IPS-11a (cell line): ENCODE measurements at regions not wholly inside any gene's neighbourhood (a gene's known extent, or its start where the extent isn't known, plus 50 kb on each side); places are given as distances from the start of the nearest gene placed in this dataset.

Experiments
- H3K4me3 ChIP-seq: one replicate; pipeline ENCODE4 v1.5.1; 2013; ENCODE audit warnings: low read depth, low read length, control low read depth

DNA sequence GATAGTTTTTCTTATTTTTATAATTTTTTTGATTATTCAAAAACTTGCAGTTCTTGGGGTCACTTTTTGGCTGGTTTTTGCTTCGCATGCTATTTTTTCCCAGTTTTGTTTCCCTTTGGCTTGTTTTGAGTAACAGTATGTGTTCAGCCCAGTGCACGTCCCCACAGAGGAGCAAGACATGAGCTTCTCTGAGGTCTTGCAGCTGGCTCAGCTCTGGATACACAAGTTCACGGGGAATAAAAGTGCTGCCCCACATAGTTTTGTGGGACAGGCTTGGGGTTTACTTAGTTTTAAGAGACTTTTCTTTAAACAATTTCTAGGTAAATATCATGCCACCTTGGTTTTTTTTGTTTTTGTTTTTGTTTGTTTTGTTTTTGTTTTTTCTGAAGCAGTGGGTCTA lies 297.8 kb upstream of the IRX1 start:
- no peak overlapping the region for H3K4me3 ChIP-seq

DNA sequence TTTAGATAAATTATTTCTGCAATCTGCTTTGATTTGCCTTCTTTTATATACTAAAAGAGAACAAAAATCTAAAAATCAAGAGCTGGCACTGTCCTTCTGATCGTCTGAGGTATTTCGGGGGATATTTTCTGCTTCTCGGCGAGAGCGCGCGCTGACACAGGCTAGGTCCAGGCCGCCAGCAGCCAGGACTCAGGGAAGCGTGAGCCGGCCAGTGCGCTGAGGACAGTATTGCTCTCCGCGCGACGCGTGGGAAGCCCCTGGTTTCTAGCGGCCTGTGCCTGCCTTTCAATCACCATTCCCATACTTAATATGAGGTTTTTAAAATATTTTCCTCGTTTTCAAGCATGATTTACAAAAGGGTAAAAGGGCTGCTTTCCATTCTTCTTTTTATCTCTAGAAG lies 307.3 kb upstream of the IRX1 start:
- no peak overlapping the region for H3K4me3 ChIP-seq

DNA sequence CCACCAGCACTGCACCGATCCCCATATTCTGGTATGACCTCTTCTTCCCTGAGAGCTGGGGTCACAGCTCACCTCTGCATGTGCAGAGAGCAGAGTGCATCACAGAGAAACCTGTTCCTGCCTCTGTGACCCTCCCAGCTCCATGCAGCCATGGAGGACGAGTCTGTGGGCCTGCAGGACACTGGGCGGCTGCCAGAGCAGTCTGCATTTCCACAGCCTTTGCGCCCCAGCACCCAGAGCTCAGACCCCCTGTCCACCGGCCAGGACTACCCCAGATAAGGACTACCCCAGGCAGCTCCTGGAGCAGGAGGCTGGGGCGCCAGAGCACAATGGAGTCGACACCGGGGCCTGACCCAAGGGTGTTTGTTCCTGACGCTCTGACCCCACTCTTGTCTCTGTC lies 308.1 kb upstream of the IRX1 start:
- H3K4me3 ChIP-seq = no peak overlapping the region

DNA sequence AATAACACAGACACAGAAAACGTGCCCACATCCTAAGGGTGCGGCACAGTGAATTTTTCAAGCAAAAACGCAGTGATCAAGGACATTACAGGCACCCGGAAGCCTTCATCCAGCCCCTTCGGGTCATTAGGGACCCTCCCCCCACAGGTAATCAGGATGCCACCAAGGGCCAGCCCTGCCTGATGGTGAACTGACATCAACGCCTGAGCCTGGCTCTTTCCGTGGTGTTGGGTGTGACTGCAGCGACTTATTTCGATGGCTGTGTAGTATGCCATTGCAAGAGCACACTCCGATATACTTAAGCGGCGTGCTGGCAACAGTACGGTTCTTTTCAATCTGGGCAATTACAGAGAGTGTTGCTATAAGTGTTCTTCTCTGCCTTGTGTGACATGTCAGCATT lies 310.0 kb upstream of the IRX1 start:
- no peak overlapping the region for H3K4me3 ChIP-seq

DNA sequence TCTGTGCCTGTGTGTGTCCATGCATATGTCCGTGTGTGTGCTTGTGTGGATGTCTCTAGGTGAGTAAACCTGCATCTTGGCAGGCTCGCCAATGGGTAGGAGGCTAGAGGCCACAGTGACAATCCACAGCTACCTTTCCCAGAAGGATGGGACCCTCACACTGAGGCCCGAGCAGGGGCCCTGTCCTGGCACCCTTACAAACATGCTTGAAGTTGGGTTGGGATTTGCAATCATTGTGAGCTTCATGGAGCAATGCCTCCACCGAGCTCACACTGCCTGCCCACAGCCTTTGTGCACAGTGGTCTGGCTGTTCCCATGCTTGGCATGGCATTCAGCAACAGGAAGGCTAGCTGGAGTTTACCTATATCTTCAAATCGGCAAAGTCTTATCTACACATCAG lies 311.1 kb upstream of the IRX1 start:
- no peak overlapping the region for H3K4me3 ChIP-seq

DNA sequence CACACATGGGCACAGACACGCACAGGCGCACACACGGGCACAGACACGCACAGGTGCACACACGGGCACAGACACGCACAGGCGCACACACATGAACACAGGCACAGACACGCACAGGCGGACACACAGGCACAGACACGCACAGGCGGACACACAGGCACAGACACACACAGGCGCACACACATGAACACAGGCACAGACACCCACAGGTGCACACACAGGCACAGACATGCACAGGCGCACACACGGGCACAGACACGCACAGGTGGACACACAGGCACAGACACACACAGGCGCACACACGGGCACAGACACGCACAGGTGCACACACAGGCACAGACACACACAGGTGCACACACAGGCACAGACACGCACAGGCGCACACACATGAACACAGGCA lies 312.8 kb upstream of the IRX1 start:
- H3K4me3 ChIP-seq = no peak overlapping the region

DNA sequence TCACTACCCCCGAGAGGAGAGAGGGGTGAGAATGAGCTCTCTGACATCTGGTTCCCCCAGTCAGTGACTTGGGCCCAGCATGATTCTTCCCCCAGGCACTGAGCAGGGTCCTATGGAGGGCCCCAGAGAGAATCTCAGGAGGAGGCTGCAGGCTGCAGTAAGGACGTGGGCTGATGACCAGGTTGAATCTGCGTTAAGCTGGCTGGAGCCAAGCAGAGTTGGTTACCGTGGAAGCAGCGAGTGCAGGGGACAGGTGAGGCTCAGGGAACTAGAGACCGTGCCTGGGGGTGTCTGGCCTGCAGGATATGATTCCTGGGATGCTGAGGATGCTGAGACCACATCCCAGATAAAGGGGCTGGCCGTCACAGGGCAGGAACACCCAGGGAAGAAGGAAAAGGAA lies 314.3 kb upstream of the IRX1 start:
- no peak overlapping the region for H3K4me3 ChIP-seq

DNA sequence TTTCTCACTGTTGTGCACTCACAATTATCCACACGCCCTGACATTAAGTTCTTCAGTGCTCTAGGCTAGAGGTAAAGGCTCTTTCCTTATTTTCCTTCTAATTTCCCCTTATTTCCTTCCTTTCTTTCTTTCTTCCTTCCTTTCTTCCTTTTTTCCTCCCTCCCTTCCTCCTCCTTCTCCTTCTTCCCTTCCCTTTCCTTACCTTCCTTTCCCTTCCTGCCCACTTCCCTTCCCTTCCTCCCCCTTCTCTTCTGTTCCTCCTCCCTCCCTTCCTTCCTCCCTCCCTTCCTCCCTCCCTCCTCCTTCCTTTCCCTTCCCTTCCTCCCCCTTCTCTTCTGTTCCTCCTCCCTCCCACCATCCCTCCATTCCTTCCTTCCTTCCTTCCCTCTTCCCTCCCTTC lies 317.0 kb upstream of the IRX1 start:
- no peak overlapping the region for H3K4me3 ChIP-seq

DNA sequence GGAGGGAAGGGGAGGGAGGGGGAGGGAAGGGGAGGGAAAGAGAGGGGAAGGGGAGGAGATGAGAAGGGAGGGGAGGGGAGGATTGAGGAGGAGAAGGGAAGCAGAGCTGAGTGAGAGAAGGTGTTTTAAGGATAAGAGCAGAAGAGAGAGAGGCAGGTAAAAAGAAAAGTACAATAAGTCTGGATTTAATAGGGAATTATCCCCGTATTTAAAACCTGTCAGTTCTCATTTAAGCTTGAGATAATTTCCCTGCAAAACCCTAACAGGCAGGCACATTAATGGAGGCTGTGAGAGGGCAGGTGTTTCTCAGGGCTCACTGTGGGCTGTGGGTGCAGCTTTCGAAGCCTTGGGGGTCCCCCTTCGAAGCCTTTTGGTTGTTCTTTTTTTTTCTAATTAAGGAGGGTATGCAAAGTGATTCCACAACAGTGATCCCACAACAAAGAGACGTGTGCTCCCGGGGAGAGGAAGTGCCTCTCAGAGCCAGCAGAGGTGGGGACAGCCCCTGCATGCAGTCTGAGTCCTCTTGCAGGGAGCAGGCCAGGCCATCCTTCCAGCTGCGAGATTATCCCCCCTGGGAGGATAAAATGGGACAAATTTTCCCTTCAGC lies 317.9 kb upstream of the IRX1 start:
- H3K4me3 ChIP-seq = no peak overlapping the region

DNA sequence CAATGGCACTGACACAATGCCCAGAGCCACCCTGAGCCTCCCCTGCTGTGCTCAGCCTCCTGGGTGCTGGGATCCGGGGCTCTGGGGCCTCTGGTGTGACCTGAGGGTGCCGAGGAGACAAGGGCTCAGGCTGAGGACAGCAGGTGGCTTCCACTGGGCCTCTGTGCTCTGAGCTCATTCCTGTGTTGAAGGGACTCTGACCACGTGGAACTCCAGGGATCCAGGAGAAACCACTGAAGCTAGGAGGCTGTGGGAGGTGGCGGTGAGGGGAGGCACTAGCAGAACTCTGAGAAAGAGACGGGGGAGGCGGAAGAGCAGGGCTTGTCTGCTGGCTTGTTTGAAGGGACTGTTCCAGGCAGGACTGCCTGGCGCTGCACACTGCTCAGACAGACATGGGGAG lies 318.7 kb upstream of the IRX1 start:
- no peak overlapping the region for H3K4me3 ChIP-seq

DNA sequence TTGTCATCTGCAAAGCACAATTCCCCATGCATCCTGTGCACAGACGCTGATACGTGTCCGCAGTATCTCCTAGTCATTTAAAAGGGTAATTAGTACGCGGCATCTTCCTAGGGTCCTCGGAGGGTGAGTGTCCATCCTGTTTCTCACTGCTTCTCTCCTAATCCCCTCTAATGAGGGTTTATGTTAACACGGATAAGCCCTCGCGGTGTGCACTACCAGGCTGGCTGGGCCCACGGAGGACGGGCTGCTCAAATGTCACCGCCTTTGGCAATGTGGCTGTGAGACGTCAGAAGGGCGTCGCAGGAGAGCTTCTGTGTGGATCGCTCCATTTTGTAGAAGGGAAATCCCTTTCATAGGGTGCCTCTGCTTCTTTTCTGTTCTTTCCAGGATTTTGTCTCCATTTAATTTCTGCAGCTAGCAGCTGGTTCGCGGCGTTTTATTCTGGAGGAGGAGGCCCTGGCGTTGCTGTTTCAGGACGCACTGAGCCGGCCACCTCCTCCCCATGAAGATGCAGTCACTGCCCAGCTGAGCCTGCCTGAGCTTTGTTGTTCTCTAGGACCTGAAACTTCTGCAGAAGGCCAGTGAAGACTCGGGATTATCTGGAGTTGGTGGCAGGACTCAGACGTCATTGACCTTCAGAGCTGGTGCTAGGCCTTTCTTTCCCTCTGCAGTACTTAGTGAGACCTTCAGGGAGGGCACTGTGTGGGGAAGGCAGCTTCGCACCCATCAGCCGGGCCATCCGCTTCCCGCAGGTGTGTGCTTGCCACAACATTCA lies 326.1 kb upstream of the IRX1 start:
- no peak overlapping the region for H3K4me3 ChIP-seq

DNA sequence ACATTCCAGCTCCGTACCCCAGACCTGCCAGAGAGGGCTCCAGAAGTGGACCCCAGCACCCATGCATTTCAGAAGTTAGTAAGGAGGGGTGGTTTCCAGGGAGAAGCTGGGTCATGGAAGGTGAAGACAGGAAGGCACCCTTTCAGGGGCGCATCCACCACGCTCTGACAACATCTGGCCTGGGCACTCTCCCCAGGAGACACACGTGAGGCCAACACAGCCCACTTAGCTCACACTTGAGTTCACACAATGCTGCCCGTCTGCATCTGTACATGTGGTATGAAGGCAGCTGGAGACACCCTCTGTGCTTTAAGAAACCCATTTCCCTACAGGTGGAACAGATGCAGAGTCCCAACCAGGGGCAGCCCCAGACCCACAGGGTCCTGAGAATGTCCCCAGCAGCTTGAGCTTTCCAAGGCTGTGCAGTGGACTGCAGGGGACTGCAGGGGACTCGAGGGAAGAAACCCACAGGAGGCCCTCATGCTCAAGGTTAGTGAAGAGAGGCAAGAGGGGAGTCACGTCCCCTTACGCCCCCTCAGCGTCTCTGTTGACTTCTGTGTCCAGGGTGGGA lies 326.8 kb upstream of the IRX1 start:
- no peak overlapping the region for H3K4me3 ChIP-seq

DNA sequence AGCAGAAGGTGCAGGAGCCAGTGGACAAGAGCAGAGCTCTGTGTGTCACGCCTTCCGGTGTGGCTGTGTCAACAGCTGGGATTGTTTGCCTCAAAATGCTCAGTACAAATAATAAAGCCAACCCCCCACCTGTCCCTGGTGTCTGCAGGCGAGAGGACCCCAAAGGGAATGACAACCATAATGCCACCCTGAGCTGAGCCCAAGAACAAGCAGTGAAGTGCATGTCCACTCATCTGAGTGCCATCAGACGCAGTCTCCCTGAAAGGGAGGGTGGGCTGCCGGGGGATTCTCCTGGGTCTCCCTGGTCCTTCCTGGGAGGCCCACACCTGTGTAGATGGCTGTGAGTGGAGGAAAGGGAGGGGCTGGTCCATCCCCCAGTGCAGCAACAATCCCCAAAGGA lies 328.8 kb upstream of the IRX1 start:
- no peak overlapping the region for H3K4me3 ChIP-seq

DNA sequence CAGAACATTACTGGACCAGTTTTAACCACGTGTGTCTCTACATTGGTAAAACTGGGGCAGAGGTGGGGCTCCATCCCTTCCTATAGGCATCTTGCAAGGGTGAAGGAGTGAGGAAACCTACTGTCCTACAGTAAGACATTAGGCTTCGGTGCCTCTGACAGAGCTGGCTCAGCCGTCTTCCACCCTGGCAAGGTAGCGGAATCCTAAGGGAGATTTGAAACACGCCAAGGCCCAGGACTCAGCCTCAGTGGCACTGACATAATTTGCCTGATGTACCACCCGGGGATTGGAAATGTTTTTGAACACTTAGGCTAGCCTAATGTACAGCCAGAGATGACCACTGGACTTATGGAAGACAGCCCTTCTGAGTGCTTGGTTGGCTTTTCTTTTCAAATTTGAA lies 329.7 kb upstream of the IRX1 start:
- no peak overlapping the region for H3K4me3 ChIP-seq

DNA sequence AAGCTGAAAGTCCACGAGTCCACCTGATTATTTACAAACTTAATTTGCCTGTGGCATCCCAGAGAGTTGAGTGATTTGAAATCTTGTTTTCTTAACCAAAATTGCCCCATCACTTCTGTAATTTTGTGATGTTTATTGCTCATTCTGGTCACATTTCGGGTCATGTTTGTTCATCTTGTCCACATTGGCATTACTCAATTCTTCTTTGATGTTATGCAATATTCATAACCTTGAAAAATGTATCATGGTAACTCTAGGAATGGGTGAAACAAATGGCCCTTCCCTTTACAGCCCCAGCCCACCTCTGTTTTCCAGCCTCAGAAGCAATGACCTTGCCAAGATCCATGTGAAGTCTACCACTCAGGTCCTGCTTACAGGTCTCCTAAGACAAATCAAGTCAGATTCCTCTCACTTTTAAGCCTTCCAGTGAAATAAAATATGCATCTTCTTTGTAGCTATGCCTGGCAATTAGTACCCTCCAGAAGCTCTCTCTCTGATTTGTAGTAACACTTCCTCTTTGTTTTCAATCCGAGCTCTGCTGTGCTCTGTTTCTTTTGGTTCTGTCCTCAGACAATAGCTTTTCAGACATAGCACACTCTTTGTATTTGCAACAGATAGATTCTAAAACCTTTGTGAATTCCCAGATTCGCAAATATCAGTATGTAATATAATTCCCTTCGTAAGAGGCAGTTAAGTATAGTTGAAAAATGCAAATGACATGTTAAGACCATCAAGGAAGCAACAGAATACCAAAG lies 330.3 kb upstream of the IRX1 start:
- H3K4me3 ChIP-seq = no peak overlapping the region

DNA sequence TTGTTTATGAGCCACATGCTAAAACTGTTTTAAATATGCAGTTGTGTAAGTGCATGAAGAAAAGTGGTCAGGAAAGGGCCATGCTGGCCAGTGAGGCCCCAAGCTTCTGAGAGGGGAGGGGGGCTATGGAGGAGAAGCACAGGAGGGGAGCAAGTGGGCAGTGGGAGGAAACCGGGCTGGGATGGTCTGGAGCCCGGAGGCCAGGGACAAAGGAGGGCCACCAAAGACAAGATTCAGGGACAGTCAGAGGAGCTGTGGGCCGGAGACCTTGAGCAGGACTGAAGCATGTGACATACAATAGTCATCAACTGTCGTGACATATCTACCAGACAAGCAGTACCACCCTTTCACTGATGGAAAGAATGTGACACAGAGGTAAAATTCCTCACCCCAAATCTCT lies 333.2 kb upstream of the IRX1 start:
- no peak overlapping the region for H3K4me3 ChIP-seq

DNA sequence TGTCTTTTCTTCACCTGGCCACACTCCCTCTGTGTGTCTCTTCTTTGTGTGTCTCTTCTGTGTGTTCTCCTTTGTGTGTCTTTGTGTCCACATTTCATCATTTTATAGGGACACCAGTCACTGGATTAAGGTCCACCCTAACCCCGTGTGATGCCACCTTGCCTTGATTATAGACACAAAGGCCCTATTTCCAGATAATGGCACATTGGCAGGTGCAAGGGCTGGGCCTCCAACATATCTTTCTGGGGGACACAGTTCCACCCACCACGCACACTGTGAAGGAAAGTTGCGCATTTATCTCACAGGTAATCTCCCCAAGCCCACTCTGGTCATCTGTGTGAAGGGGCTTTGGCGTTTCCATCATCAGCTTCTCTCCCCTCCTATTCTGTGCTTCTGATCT lies 334.6 kb upstream of the IRX1 start:
- no peak overlapping the region for H3K4me3 ChIP-seq

DNA sequence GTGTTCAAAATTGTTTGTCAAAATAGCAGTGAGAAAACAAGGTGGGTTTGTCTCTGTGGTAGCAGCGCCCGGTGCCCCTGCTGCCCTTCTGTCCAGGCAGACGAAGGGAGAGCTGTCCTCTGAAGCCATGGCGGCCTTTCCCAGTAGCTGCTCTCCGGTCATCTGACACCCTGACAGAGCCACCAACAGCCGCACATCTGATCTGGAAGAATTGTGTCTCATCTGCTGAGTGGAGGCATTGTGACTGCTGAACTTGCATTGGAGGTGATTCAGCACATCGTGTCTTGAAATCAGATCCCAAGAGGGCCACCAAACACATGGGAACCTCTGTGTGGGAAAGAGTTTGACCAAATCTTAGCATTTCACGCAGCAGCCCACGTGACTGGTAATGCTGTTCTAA lies 337.6 kb upstream of the IRX1 start:
- H3K4me3 ChIP-seq = no peak overlapping the region

DNA sequence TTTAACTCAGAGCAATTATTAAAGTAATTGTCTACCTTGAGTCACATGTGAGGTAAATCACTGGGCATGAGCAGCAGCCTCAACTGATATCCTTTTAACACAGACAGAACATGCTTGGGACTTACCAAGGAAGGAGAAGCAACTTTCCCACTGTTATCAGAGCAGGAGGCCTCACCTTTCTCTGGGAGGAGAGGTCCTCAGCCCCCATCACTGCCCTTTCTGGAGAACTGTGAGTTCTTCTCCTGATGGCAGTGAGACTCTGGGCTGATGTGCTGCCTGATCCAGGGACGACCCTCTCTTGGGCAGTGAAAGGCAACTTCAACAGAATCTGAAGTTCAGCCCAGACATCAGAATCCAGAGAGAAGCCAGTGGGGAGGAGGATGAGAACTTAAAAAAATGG lies 343.4 kb upstream of the IRX1 start:
- no peak overlapping the region for H3K4me3 ChIP-seq

DNA sequence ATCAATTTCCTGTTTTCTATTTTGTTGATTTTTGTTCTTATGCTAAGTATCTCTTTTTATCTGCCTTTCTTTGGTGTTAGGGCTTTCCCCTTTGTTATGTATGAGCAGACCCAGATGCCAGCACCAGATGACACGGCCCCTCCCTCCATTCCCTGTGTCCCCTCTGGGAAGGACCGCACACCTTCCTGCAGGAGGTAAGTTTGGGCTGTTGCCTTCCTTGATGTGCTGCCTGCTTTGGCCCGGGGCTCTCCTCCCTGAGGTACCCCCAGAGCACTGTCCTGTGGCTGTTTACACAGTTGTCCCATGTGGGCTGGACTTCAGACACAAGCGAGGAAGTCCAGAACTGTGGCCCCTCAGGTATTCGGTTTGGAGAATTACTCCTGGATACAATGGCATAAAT lies 343.8 kb upstream of the IRX1 start:
- no peak overlapping the region for H3K4me3 ChIP-seq

DNA sequence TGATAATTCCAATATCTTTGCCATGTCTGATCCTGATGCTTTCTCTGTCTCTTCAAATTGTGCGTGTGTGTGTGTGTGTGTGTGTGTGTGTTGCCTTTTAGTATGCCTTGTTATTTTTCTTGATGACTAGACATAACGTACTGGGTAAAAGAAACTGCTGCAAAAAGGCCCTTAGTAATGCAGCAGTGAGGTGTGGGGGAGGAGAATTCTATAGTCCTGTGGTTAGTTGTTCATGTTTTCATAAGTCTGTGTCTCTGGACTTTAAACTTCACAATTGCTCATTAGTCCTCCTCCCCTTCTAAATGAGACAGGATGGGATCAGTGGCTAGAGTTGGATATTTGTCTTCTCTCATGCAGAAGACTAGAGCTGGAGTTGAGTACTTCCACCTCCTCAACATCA lies 346.2 kb upstream of the IRX1 start:
- H3K4me3 ChIP-seq = no peak overlapping the region

DNA sequence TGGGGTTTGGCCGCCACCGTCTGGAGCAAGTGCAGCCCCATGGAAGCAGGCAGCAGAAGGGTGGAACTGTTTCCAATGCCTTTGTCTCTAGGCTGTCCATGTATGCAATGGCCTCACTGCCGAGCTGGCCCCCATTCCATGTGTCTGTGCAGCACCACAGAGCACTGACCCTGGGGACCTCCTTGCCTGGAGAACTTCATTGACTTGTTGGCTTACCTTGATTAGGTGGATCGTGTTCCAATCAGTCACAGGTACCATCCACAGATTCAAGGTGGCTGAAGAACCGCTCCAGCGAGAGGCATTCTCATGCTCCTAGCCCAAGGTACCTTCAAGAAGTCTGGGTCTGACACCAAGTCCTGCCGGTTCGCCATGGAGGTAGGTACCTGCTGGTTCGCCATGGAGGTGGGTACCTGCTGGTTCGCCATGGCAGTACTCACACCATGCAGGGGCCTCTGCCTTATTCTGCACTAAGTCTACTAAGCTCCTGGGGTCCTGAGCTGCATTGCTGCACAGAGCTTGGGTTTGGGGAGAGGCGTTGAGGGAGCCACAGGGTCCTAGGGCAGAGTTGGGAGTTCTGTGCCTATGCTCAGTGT lies 358.3 kb upstream of the IRX1 start:
- H3K4me3 ChIP-seq = no peak overlapping the region
